CD4-positive, CD25-positive, alpha-beta regulatory T cell (primary cell): ENCODE measurements at regions not wholly inside any gene's neighbourhood (a gene's known extent, or its start where the extent isn't known, plus 50 kb on each side); places are given as distances from the start of the nearest gene placed in this dataset.

ENCODE experiments used
- ATAC-seq, 2 donors: fragments of 150-1000 bp; cut with Tn5 transposase; one replicate each; pipeline ENCODE4 v1.10.0; 2021; ENCODE audit warnings: low read depth in 2 of 2, moderate number of reproducible peaks in 2 of 2, moderate library complexity in 1 of 2
- DNase-seq, 3 donors: peaks; one replicate each; pipeline versions ENCODE4 v3.0.0 to v3.0.0-alpha.2; 2012 to 2022; ENCODE audit warnings: mixed read lengths in 1 of 3
- H3K27ac ChIP-seq: one replicate; pipeline ENCODE4 v1.7.0; 2013; ENCODE audit warnings: mild to moderate bottlenecking, low read length; ENCODE audit not compliant: insufficient read depth, poor library complexity, severe bottlenecking
- H3K27me3 ChIP-seq: one replicate; pipeline ENCODE4 v1.7.0; 2013; ENCODE audit warnings: low read length; ENCODE audit not compliant: control insufficient read depth, insufficient read depth
- H3K36me3 ChIP-seq: one replicate; pipeline ENCODE4 v1.7.0; 2013; ENCODE audit warnings: mild to moderate bottlenecking, low read length, moderate library complexity; ENCODE audit not compliant: control insufficient read depth, insufficient read depth
- H3K4me1 ChIP-seq: 2 replicates; pipeline ENCODE4 v1.7.0; 2013; ENCODE audit warnings: mild to moderate bottlenecking, low read length; ENCODE audit not compliant: insufficient read depth, control insufficient read depth, poor library complexity, severe bottlenecking
- H3K4me3 ChIP-seq: one replicate; pipeline ENCODE4 v1.7.0; 2013; ENCODE audit warnings: low read depth, mild to moderate bottlenecking, low read length, moderate library complexity
- H3K9me3 ChIP-seq, 2 experiments: 1 replicate in 1 of 2; 2 replicates in 1 of 2; pipeline ENCODE4 v1.7.0; 2013; ENCODE audit warnings: low read length in 2 of 2, mild to moderate bottlenecking in 1 of 2, moderate library complexity in 1 of 2; ENCODE audit not compliant: control insufficient read depth in 2 of 2
- H3K27ac Mint-ChIP-seq, 3 donors: one replicate each; pipeline ENCODE4 v1.8.0; 2020 to 2022; ENCODE audit warnings: mild to moderate bottlenecking in 3 of 3, mixed read lengths in 3 of 3, moderate library complexity in 2 of 3
- H3K27me3 Mint-ChIP-seq: one replicate; pipeline ENCODE4 v1.8.0; 2022; ENCODE audit warnings: mild to moderate bottlenecking, mixed read lengths
- H3K36me3 Mint-ChIP-seq: one replicate; pipeline ENCODE4 v1.8.0; 2020; ENCODE audit warnings: mixed read lengths
- H3K4me1 Mint-ChIP-seq, 4 donors: one replicate each; pipeline ENCODE4 v1.8.0; 2020 to 2022; ENCODE audit warnings: mixed read lengths in 4 of 4, mild to moderate bottlenecking in 1 of 4
- H3K4me3 Mint-ChIP-seq, 4 donors: one replicate each; pipeline ENCODE4 v1.8.0; 2020 to 2022; ENCODE audit warnings: mild to moderate bottlenecking in 4 of 4, mixed read lengths in 4 of 4, moderate library complexity in 3 of 4
- H3K9me3 Mint-ChIP-seq, 7 donors: one replicate each; pipeline ENCODE4 v1.8.0; 2020 to 2022; ENCODE audit warnings: mixed read lengths in 7 of 7, mild to moderate bottlenecking in 3 of 7, moderate library complexity in 2 of 7

GRCh38 chr2:146433116-146433875 lies 1411.5 kb upstream of the ACVR2A start:
- H3K27ac Mint-ChIP-seq: no peak overlapping the region
- DNase-seq (no peak), ATAC-seq (no peak)
- Histone ChIP-seq H3K27ac (no peak overlapping the region), H3K36me3 (no peaks in the 10 kb centered on the region), H3K4me3 (no peak overlapping the region), H3K4me1 (no peaks in the 10 kb centered on the region), H3K27me3 (no peaks in the 10 kb centered on the region), H3K9me3 (no peaks in the 10 kb centered on the region)
- no peaks in the 10 kb centered on the region for H3K4me1 Mint-ChIP-seq
- H3K27me3 Mint-ChIP-seq: no peaks in the 10 kb centered on the region
- no peaks in the 10 kb centered on the region for H3K36me3 Mint-ChIP-seq
- no peak overlapping the region for H3K4me3 Mint-ChIP-seq
- H3K9me3 Mint-ChIP-seq: peaks cover 0 to 9% (median 3%) of the 10 kb centered on the region in 7 donors

GRCh38 chr2:146429366-146429765 lies 1415.5 kb upstream of the ACVR2A start:
- H3K27ac Mint-ChIP-seq: no peak overlapping the region
- H3K27me3 ChIP-seq: no peaks in the 10 kb centered on the region
- no peaks in the 10 kb centered on the region for H3K36me3 ChIP-seq
- no peak overlapping the region for H3K4me3 ChIP-seq
- no peaks in the 10 kb centered on the region for H3K9me3 ChIP-seq
- H3K4me3 Mint-ChIP-seq: no peak overlapping the region
- no peaks in the 10 kb centered on the region for H3K4me1 Mint-ChIP-seq
- H3K27me3 Mint-ChIP-seq: no peaks in the 10 kb centered on the region
- no peaks in the 10 kb centered on the region for H3K36me3 Mint-ChIP-seq
- DNase-seq: no peak
- H3K4me1 ChIP-seq: no peaks in the 10 kb centered on the region
- H3K27ac ChIP-seq: no peak overlapping the region
- peaks cover 0 to 6% (median under 1%) of the 10 kb centered on the region in 7 donors for H3K9me3 Mint-ChIP-seq
- ATAC-seq: no peak

- Histone ChIP-seq H3K9me3 (no peaks in the 10 kb centered on the region), H3K36me3 (no peaks in the 10 kb centered on the region)
These were observed 1426.9 kb upstream of the ACVR2A start for GRCh38 chr2:146417942-146418341.

GRCh38 chr2:146415291-146415690 lies 1429.5 kb upstream of the ACVR2A start:
- no peaks in the 10 kb centered on the region for H3K27me3 ChIP-seq
- H3K27ac ChIP-seq: no peak overlapping the region
- Mint-ChIP-seq H3K4me3 (no peak overlapping the region), H3K36me3 (no peaks in the 10 kb centered on the region), H3K27me3 (no peaks in the 10 kb centered on the region), H3K9me3 (peaks cover 0 to 9% (median 3%) of the 10 kb centered on the region in 7 donors), H3K4me1 (no peaks in the 10 kb centered on the region), H3K27ac (no peak overlapping the region)
- no peak overlapping the region for H3K4me3 ChIP-seq
- DNase-seq (no peak), ATAC-seq (no peak)
- no peaks in the 10 kb centered on the region for H3K36me3 ChIP-seq
- no peaks in the 10 kb centered on the region for H3K9me3 ChIP-seq
- no peaks in the 10 kb centered on the region for H3K4me1 ChIP-seq

More at GRCh38 chr2:146417942-146418341, 1426.9 kb upstream of the ACVR2A start:
- no peak overlapping the region for H3K27ac ChIP-seq
- peaks cover 0 to 9% (median 4%) of the 10 kb centered on the region in 7 donors for H3K9me3 Mint-ChIP-seq
- no peak overlapping the region for H3K4me3 Mint-ChIP-seq
- DNase-seq (no peak), ATAC-seq (no peak)
- no peaks in the 10 kb centered on the region for H3K27me3 Mint-ChIP-seq
- H3K4me1 ChIP-seq: no peaks in the 10 kb centered on the region
- no peaks in the 10 kb centered on the region for H3K4me1 Mint-ChIP-seq
- no peaks in the 10 kb centered on the region for H3K36me3 Mint-ChIP-seq
- no peaks in the 10 kb centered on the region for H3K27me3 ChIP-seq
- no peak overlapping the region for H3K4me3 ChIP-seq
- no peak overlapping the region for H3K27ac Mint-ChIP-seq

- Histone ChIP-seq H3K4me3 (no peak overlapping the region), H3K9me3 (no peaks in the 10 kb centered on the region), H3K27ac (no peak overlapping the region), H3K27me3 (no peaks in the 10 kb centered on the region), H3K4me1 (no peaks in the 10 kb centered on the region), H3K36me3 (no peaks in the 10 kb centered on the region)
- H3K4me1 Mint-ChIP-seq: no peaks in the 10 kb centered on the region
- H3K27me3 Mint-ChIP-seq: no peaks in the 10 kb centered on the region
- H3K27ac Mint-ChIP-seq: no peak overlapping the region
- DNase-seq (no peak), ATAC-seq (no peak)
- peaks cover 0 to 9% (median 3%) of the 10 kb centered on the region in 7 donors for H3K9me3 Mint-ChIP-seq
- H3K36me3 Mint-ChIP-seq: no peaks in the 10 kb centered on the region
- H3K4me3 Mint-ChIP-seq: no peak overlapping the region
These were observed 1430.4 kb upstream of the ACVR2A start for GRCh38 chr2:146414456-146414855.

GRCh38 chr2:146413086-146413610 lies 1431.7 kb upstream of the ACVR2A start:
- DNase-seq (no peak), ATAC-seq (no peak)
- Histone ChIP-seq H3K9me3 (no peaks in the 10 kb centered on the region), H3K4me1 (no peaks in the 10 kb centered on the region), H3K27ac (no peak overlapping the region), H3K27me3 (no peaks in the 10 kb centered on the region), H3K36me3 (no peaks in the 10 kb centered on the region), H3K4me3 (no peak overlapping the region)
- Mint-ChIP-seq H3K9me3 (peaks cover 0 to 8% (median 3%) of the 10 kb centered on the region in 7 donors), H3K27ac (no peak overlapping the region), H3K4me1 (no peaks in the 10 kb centered on the region), H3K27me3 (no peaks in the 10 kb centered on the region), H3K4me3 (peak overlapping the region in 1 of 4 donors; percentile 27), H3K36me3 (no peaks in the 10 kb centered on the region)

GRCh38 chr2:146412625-146413024 lies 1432.2 kb upstream of the ACVR2A start:
- ATAC-seq (no peak), DNase-seq (no peak)
- H3K4me3 Mint-ChIP-seq: no peak overlapping the region
- H3K9me3 ChIP-seq: no peaks in the 10 kb centered on the region
- no peaks in the 10 kb centered on the region for H3K27me3 Mint-ChIP-seq
- no peak overlapping the region for H3K27ac Mint-ChIP-seq
- H3K4me1 ChIP-seq: no peaks in the 10 kb centered on the region
- H3K4me1 Mint-ChIP-seq: no peaks in the 10 kb centered on the region
- no peaks in the 10 kb centered on the region for H3K27me3 ChIP-seq
- H3K4me3 ChIP-seq: no peak overlapping the region
- no peaks in the 10 kb centered on the region for H3K36me3 ChIP-seq
- H3K36me3 Mint-ChIP-seq: no peaks in the 10 kb centered on the region
- no peak overlapping the region for H3K27ac ChIP-seq
- peaks cover 0 to 4% (median 1%) of the 10 kb centered on the region in 7 donors for H3K9me3 Mint-ChIP-seq
